ENCODE measurements at regions not wholly inside any gene's neighbourhood (a gene's known extent, or its start where the extent isn't known, plus 50 kb on each side); places are given as distances from the start of the nearest gene placed in this dataset.

DNA sequence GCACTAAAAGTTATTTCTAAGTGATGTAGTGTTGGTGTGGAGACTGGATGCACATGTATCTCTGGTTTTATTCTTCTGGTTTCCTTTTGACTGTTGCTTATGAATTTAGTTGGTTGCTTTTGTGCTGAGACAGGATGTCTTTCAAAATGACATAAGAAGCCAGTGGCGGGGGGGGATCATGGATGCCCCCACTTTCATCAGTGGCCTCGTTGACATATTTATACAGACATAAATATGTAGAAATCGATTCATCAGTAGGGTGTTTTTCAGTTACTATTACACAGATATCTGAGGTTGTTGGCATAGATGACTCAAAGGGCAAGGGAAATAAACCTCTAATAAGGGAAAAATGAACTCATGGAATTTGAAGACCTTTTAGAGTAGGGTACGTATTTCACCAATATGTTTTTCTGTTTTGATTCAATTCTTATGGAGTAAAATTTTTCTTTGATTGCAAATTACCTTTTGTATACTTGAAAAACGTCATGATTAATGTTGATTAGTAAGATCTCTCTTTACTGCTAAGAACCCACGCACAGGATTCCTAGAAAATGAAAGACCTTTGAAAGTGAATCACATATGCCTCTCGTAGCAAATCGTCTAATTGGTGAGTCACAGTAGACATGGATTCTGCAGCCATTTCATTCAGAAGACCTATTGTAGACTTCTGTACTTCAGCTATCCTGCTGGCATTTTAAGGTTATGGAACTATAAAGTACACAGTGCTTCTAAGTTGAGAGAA lies 97.4 kb upstream of the RBMS3 start:
- peak in 1 of 2 donors; percentile 11 for DNase-seq (ENCODE audit: low read depth in 2 of 2)

DNA sequence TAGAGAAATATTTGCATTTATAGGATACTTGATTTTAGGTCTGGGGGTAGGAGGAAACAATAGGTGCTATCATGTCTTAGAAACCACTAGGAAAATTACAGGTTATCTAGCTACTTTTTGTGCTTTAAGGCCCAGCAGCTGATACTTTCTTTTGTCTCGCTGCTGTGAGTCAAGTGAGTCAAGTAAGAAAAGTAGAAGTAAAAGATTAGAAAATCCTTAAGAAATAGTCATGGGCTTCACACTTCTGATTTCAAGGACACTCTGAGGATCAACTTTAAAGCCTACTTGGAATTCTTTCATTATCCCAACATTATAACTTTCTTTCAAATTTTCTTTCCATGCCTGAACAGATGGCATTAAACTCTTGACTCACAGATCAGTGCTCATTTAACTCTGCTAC lies 95.2 kb upstream of the RBMS3 start:
- no peak for DNase-seq (ENCODE audit: low read depth in 2 of 2)

DNA sequence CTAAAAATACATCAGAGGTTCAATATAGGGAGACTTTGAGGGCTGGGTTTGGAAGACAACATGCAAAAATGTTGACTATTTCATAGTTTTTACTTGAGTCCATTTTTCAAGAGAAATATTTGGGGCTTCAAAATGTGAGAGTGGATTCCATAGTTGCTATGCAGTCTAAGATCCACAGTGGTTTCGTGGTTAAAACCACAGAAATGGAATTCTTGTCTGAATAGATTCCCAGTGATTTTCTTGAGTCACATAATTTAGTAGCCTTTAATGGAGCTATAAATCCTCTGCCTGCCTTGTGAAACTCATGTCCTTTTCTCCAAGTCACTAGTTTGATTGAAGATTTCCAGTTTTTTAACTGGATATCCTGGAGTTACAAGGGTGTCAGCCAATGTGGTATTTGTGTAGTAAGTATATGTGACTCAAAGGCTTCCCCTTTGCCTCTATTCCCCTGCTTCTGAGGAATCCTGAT lies 94.7 kb upstream of the RBMS3 start:
- DNase-seq (ENCODE audit: low read depth in 2 of 2): no peak

DNA sequence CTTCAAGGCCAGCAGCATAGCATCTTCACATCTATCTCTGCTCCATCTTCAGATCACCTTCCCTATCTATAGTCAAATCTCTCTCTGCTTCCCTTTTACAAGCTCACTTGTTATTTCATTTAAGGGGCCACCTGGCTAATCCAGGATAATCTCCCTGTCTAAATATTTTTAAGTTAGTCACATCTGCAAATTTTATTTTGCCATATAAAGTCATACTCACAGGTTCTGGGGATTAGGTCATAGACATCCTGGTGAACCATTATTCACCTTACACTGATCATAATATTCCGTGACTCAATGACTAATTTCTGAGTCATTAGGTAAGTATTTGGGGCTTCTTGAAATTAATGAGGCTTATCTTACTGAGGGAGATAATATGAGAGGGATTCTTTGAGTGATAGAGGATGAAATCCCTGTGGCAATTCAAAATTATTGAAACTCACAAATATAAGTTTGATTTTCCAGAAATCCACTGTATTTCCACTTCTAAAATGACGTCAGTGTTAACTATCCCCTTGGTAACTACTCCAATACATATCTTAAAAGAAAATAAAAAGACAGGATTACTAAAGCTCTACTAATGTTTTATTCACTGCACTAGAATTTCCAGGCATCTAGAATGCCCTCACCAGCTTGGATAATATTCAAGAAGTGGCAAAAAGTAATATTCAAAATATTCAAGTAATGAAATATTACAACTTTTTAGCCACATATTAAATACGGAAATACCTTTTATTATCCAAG lies 93.7 kb upstream of the RBMS3 start:
- no peak for DNase-seq (ENCODE audit: low read depth in 2 of 2)

DNA sequence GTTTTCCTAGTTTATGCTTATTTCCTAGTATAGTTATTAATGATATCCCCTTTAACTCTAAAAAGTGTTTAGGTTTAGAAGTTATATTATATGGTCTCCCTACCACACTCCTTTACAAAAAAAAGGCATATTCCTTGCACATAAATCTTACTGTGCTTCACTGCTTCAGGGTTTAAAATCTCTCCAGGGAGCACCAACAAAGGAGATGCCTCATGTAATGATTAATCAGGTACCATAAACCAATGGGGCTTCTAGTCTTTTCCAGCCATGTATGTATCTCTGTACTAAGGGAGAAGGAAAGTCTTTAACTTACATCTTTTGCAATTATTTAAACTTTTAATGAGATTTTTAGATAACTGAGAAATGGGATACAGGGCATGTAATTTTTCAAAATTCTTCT lies 91.5 kb upstream of the RBMS3 start:
- DNase-seq (ENCODE audit: low read depth in 2 of 2): no peak

DNA sequence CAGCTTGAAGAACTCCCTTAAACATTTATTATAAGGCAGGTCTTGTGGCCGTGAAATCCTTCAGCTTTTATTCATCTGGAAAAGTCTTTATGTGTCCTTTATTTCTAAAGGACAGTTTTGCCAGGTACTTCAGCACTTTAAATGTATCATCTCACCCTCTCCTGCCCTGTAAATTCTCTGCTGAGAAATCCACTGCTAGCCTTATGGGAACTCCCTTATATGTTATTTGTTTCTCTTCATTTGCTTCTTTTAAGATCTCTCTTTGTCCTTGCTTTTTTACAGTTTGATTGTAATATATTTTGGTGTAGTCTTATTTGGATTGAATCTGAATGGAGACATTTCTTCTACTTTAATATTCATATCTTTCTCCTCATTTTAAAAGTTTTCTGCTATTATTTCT lies 86.7 kb upstream of the RBMS3 start:
- DNase-seq (ENCODE audit: low read depth in 2 of 2): no peak

DNA sequence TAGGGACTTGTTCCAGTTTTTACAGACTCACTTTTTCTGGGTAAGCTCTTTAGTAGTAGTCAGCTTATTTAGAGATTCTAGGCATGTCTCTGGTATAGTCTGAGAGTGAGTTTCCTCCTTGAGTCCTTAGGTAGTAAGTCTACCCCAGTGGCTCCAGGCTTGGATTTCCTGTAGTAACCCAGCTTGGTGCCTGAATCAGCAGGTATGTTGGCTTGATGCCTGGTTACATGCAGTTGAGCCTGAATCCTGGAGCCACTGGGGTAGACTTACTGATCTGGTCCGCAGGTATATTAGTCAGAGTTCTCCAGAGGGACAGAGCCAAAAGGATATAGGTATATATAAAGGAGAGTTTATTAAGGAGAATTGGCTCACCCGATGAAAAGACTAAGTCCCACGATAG lies 85.8 kb upstream of the RBMS3 start:
- DNase-seq (ENCODE audit: low read depth in 2 of 2): no peak

DNA sequence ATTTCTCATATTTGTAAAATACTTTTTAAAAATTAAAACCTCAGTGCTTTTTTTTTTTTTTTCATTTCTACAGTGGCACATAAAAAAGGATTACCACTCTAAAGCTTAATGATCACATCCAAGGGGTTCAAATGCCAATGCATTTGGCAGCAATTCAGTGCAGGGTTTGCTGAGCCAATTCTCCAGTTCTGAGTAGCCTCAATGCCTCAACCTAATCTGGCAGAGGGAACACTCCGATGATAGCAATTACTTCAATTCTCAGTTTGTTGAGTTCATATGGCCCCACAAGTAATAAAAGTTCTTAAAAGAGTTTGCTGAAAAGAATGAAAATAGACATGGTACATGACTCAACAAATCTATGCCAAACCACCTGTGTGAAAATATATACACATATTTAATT lies 79.3 kb upstream of the RBMS3 start:
- DNase-seq (ENCODE audit: low read depth in 2 of 2): no peak

DNA sequence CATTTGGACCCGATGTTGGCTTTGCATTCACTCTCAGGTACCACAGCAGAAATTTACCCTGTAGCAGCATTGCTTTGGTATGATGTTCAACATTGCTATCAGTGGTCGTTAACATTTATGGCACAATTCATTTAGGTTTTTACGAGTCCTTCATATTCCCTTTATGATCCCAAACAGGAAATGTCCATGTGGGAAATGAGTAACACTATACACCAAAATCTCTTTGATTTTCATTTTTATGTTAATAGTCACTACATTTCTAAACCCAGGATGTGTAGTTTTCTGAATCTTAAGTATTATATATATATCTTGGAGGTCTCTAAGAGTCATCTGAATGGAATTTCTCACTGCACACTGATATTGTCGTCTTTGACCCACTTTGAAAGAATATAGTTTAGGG lies 78.5 kb upstream of the RBMS3 start:
- DNase-seq (ENCODE audit: low read depth in 2 of 2): no peak

DNA sequence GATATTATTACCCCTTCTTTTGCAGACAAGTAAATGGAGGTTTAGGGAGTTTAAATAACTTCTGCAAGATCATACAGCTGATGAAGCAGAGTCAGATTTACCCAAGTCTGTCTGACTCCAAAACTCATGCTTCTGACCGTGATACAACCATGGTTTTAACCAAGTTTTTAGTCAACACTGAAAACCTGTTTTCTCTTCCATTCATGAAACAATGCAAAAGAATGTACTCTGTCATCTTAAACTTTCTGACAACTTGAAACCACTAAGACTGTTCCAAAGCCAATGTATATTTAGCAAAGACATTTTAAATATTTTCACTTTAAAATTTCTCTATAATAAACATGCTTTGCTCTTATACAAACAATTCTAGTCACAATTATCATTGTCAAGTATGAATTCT lies 77.0 kb upstream of the RBMS3 start:
- no peak for DNase-seq (ENCODE audit: low read depth in 2 of 2)

DNA sequence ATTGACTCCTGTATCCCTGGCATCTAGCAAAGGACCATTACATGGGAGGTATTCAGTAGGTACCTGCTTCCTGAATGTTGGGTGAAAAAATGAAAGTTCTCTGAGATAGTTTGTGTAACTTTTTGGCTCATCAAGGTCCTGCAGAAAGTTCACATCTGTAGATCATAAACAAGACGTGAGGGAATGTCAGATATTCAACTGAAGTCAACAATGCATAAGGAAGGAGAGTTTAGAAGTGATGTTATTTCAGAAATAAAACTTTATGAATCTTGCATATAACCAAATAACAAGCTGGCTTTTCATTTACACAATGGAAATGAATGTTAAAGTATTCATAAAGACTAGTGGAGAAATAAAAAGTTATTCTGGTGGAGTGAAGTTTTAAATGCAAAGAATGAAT lies 73.4 kb upstream of the RBMS3 start:
- DNase-seq (ENCODE audit: low read depth in 2 of 2): no peak

DNA sequence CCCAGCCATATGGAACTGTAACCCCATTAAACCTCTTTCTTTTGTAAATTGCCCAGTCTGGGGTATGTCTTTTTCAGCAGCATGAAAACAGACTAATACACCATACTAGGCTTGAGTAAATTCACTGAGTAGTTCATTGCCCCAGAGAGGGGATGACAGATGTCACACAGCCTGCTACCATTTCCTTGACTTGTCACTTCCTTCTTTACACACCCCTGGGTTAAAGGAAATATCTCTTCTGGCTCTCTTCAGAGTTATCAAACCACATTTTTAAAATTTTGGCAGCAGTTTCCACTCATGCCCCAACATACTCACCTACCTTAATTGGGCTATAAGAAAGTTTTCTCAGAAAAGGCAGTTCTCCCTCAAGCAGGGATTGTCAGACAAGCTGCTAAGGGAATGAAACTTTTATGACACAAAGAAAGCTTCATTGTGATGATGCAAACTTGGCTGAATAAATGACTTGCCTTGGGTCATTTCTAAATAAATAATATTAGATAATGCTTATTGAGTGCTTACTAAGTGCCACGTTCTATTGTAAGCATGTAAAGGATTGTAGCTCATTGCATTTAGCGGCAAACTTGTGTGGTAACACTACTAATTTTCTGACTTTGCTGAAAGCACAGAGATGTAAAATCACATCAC lies 68.0 kb upstream of the RBMS3 start:
- no peak for DNase-seq (ENCODE audit: low read depth in 2 of 2)

DNA sequence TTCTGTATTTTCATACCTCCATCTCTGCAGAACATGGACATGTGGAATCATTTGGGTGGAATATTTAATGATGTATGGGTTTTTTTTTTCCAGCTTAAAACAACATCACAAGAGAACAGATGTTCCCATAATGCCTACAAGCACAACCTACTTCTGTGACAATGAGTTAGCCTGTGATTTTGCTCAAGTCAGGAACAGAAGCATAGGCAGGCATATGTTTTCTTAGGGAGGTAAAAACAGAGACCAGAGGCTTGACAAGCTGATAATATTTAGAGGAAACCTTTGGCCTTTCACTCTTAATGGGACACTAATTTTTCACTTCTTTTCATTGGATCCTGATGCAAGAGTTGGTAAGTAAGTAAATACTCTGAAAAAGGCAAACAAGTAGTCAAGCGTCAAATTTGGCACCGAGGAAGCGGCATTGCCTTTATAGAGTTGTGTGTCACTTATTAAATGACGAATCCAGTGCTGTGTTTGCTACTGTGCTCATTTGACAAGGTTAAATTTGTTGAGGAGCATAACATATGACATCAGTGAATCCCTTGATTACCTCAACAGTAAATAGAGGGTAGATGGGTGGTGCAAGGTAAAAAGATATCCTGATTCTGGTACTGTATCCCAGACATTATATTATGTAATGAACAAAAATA lies 66.7 kb upstream of the RBMS3 start:
- no peak for DNase-seq (ENCODE audit: low read depth in 2 of 2)

DNA sequence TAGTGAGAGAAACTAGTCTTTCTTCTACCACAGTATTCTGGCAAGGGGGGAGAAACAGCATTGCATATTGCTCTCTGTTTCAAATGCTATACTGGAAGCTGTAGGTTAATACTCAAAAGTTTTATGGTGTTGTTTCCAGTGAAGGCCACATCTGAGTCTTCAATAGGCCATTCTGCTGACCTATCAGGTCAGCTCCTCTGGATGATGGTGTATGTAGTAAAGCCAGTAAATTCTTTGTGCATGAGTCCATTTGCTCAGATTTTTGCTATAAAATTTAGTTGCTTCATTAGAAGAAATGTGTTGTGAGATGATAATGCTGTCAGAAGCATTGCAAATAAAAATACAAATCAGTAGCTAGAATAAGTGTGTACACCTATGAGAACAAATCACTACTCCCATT lies 64.9 kb upstream of the RBMS3 start:
- DNase-seq (ENCODE audit: low read depth in 2 of 2): no peak

DNA sequence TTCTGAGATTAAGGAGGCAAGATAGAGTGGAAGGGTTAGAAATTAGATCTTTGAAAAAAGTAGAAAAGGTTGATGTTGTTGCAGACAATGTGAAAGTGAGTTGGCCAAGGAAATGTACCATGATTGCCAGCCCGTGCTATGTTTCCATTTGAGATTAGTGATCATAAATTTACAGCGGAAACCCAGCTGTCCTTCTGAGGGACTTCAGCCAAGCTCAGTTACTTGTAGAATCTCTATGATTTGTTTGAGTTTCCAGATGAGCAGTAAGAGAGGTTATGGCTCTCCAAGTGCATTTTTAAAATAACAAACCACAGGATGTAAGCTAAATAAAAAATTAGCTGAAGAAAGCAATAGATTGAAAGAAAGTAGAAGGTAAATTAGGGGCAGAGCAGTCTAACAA lies 54.2 kb upstream of the RBMS3 start:
- DNase-seq (ENCODE audit: low read depth in 2 of 2): no peak

DNA sequence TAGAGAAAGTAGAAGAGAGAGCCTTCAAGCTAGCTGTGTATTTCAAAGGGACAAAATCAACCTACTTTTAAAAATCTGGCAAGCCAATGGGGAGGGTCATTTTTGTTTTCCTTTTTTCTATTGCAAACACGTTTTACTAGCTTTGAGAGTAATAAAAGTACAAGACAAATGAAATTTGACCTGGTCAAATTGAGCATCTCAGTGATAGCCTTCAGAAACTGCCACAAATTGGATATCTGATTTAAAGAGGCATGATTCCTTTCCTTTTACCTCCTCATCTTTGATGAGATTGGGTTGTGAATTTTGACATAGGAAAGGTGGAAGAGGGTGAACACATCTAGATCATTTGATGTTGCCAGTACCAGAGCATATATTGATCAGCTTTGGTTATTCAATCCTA lies 53.6 kb upstream of the RBMS3 start:
- DNase-seq (ENCODE audit: low read depth in 2 of 2): no peak

Data from stimulated activated CD8-positive, alpha-beta memory T cell treated with anti-CD3 and anti-CD28 coated beads, Interleukin-2, amount 100 ng/mL, for 48 hours (primary cell).